HEK293 (cell line): ENCODE measurements at regions not wholly inside any gene's neighbourhood (a gene's known extent, or its start where the extent isn't known, plus 50 kb on each side); places are given as distances from the start of the nearest gene placed in this dataset.

ENCODE experiments used
- ZNF175 ChIP-seq: fragments of 450-650 bp; formaldehyde crosslinking; IDR thresholded peaks from 2 replicates; pipeline ENCODE4 v1.5.1; 2016; ENCODE audit warnings: missing biosample characterization, missing genetic modification characterization
- TF ChIP-seq, protein P1 (sequence below): fragments of 450-650 bp; formaldehyde crosslinking; IDR thresholded peaks from 2 replicates; pipeline ENCODE4 v1.5.1; 2016; ENCODE audit warnings: missing biosample characterization, missing genetic modification characterization
- TF ChIP-seq, protein P2 (sequence below): fragments of 450-650 bp; formaldehyde crosslinking; IDR thresholded peaks from 2 replicates; pipeline ENCODE4 v1.5.1; 2016; ENCODE audit warnings: missing biosample characterization, missing genetic modification characterization
- TF ChIP-seq, protein P3 (sequence below): fragments of 450-650 bp; formaldehyde crosslinking; IDR thresholded peaks from 2 replicates; pipeline ENCODE4 v1.5.1; 2016; ENCODE audit warnings: missing biosample characterization, missing genetic modification characterization, borderline replicate concordance

DNA sequence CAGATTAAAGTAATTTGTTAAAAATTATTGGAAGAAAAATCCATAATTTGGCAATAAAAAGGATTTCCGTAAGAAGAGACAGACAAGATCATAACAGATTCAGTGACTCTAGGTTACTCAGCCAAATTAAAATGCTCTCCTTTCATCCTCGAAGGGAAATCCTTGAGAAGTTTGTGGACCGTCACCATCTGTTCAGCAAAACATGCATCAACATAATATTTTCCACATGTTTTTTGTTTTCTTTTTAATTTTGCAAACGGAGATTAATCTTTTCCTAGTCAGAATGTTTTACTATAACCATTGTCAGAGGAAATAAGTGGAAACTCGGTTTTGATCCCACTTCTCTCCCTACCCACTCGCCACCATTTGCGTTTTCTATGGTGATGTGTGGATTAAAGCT lies 128.3 kb downstream of the TMCO5A start:
- TF ChIP-seq, protein P1, sequence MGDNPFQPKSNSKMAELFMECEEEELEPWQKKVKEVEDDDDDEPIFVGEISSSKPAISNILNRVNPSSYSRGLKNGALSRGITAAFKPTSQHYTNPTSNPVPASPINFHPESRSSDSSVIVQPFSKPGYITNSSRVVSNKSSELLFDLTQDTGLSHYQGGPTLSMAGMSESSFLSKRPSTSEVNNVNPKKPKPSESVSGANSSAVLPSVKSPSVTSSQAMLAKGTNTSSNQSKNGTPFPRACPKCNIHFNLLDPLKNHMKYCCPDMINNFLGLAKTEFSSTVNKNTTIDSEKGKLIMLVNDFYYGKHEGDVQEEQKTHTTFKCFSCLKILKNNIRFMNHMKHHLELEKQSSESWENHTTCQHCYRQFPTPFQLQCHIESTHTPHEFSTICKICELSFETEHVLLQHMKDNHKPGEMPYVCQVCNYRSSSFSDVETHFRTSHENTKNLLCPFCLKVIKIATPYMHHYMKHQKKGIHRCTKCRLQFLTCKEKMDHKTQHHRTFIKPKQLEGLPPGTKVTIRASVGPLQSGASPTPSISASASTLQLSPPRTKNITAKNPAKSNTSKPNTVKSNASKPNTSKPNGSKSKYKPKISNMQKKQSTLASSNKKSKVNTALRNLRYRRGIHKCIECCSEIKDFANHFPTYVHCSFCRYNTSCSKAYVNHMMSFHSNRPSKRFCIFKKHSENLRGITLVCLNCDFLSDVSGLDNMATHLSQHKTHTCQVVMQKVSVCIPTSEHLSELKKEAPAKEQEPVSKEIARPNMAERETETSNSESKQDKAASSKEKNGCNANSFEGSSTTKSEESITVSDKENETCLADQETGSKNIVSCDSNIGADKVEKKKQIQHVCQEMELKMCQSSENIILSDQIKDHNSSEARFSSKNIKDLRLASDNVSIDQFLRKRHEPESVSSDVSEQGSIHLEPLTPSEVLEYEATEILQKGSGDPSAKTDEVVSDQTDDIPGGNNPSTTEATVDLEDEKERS (tag by site-specific recombination), result no peak
- TF ChIP-seq, protein P2, sequence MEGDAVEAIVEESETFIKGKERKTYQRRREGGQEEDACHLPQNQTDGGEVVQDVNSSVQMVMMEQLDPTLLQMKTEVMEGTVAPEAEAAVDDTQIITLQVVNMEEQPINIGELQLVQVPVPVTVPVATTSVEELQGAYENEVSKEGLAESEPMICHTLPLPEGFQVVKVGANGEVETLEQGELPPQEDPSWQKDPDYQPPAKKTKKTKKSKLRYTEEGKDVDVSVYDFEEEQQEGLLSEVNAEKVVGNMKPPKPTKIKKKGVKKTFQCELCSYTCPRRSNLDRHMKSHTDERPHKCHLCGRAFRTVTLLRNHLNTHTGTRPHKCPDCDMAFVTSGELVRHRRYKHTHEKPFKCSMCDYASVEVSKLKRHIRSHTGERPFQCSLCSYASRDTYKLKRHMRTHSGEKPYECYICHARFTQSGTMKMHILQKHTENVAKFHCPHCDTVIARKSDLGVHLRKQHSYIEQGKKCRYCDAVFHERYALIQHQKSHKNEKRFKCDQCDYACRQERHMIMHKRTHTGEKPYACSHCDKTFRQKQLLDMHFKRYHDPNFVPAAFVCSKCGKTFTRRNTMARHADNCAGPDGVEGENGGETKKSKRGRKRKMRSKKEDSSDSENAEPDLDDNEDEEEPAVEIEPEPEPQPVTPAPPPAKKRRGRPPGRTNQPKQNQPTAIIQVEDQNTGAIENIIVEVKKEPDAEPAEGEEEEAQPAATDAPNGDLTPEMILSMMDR (tag by site-specific recombination), result no peak
- TF ChIP-seq, protein P3, sequence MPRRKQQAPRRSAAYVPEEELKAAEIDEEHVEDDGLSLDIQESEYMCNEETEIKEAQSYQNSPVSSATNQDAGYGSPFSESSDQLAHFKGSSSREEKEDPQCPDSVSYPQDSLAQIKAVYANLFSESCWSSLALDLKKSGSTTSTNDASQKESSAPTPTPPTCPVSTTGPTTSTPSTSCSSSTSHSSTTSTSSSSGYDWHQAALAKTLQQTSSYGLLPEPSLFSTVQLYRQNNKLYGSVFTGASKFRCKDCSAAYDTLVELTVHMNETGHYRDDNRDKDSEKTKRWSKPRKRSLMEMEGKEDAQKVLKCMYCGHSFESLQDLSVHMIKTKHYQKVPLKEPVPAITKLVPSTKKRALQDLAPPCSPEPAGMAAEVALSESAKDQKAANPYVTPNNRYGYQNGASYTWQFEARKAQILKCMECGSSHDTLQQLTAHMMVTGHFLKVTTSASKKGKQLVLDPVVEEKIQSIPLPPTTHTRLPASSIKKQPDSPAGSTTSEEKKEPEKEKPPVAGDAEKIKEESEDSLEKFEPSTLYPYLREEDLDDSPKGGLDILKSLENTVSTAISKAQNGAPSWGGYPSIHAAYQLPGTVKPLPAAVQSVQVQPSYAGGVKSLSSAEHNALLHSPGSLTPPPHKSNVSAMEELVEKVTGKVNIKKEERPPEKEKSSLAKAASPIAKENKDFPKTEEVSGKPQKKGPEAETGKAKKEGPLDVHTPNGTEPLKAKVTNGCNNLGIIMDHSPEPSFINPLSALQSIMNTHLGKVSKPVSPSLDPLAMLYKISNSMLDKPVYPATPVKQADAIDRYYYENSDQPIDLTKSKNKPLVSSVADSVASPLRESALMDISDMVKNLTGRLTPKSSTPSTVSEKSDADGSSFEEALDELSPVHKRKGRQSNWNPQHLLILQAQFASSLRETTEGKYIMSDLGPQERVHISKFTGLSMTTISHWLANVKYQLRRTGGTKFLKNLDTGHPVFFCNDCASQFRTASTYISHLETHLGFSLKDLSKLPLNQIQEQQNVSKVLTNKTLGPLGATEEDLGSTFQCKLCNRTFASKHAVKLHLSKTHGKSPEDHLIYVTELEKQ (tag by site-specific recombination), result no peak
- no peak for TF ChIP-seq ZNF175
